ENCODE measurements at regions not wholly inside any gene's neighbourhood (a gene's known extent, or its start where the extent isn't known, plus 50 kb on each side); places are given as distances from the start of the nearest gene placed in this dataset.

DNA sequence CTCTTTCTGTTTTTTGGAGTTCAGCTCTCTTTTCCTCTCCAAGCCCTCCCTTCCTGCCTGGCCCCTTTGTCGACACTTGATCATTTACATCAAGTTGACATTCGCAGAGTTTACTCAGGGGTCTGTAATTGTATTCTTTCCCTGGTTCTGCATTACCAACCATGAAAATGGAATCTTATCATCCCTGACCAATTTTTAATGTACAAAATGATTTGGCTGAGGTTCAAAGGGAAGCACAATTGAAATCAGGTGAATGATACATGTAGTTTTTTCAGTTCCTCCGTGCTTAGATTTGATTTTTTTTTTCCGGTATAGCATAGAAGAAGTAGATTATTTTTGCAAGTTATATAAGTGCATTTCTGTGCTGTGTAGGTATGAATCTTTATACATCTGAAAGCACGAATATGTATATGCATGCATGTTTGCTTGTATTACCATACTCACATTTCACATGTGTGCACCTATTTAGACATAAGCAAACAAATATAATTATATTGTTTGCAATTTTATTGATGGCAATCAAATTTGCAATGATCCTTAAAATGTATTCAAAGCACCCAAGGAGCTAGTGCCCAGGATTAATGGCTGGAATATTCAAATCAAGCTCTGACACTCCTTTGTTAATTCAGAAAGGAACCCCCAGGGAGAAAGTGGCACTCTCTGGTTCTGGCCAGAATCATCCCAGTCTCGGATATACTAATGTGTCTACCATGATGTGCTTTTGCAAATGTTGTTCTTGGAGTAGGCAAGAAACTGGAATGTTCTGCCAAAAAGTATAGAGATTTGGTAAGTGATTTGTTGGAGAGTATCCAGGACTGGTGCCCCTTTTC is 189.3 kb downstream of the VRK1 start:
- no peak for DNase-seq

DNA sequence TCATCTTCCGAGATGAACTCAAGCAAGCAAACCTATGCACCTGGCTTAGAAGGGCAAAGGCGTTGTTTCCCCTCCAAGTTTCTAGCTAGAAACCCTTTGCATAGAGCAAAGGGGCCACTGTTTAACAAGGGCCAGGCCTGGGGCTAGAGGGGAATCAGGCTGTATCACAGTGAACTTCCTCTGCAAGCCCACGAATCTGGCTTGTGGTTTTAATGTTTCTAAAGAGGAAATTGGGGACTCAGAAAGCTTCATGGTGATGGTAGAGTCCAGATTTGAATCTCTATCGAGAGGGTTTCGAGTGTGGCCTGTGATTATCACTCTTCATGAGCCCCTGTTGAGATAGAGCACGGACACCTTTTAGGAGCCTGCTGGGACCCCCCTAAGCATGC is 189.9 kb downstream of the VRK1 start:
- DNase-seq = no peak

DNA sequence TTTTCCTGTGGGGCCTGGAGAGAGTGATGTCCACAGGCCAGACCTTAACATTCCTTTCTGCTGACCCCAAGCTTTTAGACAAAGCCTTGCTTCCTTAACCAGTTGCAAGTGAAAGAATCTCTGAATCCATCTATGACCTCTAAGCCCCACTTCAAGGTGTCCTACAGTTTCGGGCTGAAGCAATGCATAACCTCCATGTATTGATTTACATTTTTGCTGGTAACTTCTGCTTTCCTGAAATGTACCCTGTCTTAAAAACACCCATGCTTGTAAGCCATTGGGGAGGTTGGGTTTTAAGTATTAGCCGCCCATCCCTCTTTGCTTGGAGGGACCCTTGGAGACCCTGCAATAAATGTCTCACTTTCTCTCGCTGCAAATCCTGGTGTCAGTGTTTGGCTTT is 190.6 kb downstream of the VRK1 start:
- no peak for DNase-seq

DNA sequence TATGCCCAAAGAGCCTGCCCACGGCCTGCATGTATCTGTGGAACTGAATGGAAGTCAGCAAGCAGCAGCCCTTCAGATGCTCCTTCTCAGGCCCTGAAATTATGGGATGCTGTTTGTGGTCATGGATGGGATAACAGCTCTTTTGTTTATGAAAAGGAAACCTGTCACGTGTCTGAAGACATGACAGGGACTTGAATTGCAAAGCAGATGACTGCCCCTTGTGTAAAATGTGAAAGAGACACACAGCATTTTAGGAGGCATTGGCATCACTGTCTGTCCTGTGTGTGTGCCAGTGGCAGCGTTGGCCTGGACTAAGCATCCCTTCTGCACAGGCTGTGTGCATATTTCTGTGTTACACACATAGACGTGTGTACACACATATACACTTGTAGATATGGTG is 192.1 kb downstream of the VRK1 start:
- DNase-seq = no peak

DNA sequence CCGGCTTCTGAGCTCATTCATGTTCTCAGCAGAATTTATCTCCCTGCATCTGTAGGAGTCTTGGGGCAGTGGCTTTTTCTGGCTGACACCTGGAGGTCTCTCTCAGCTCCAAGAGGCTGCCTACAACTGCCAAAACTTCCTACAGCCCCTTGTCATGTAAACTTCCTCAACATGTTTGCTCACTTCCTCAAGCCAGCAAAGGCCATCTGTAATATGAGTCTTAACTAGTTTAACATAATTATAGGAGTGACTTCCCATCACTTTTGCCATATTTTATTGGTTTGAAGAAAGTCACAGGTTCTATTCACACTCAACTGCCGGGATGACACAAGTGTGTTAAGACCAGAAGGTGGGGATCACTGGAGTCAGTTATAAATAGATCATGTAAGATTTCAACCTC is 194.0 kb downstream of the VRK1 start:
- DNase-seq = no peak

DNA sequence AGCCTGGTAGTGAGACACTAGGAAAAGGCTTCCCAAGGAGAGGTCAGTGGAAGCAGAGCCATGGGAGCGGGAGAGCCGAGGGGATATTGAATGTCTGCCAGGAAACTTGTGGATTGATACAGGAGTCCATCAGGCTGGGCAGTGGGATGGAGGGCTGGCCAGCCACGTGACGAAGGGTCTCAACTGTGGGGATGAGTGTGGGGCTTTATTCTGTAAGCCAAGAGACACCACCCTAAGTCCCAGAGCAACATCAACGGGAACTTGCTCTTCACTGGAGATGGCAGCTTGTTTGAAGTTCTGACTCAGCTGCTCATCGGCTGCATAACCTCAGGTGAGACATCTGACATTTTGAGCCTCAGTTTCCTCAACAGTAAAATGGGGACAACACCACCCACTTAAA is 197.8 kb downstream of the VRK1 start:
- no peak for DNase-seq

DNA sequence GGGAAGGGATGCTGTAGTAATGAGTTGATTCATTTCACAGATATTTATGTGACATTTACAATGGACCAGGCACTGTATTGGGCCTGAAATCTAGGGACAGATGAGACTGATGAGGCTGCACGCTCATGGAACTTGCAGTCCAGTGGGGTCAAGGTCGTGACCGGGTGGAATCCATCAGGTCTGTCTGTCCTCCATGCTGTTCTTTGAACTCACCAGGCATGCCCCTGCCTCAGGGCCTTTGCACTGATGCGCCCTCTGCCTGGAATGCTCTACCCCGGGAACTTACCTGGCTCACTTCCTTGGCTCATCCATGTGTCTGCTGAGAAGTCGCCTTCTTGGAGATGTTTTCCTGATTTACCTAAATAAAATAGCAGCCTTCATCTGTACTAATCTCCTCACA is 200.1 kb downstream of the VRK1 start:
- no peak for DNase-seq

DNA sequence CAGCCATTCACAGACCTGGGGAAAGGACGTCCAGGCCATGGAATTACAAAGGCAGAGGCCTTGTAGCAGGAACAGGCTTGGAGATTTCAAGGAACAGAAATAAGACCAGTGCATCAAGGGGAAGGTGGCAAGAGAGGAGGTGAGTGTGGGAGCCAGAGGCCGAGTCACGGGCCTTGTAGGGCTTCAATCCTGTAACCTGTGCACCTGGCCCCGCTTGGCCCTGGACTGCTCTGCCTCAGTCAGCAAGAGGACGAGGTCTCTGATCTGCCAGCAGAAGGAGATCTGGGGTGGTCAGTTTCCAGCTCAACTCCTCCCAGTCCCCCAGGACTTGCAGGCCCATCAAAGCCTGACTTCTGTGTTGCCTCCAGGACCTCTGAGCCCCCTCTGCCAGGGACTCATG is 200.8 kb downstream of the VRK1 start:
- no peak for DNase-seq

DNA sequence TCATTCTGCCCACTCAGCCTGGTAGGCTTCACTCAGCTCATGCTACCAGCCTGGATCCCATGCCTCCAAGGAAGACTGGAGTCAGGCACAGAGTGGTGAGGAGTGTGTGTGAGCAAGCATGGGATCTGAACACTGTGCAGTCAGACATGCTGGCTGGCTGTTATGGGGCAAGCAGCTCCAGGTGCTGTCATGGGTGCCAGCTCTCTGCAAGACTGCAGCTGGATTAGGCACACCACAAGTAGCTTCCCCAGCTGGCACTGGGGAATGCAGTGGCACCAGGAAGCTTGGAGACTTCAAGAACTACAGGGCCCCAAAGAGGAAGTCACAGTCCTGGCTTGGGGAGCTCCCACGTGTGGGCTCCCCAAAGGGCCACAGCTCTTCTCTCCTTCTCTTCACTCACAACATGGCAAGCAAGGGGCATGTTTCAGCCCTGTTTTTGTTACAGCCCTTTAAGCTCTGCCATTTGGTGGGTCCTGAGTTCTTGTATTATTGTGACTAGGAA is 202.5 kb downstream of the VRK1 start:
- DNase-seq = no peak

DNA sequence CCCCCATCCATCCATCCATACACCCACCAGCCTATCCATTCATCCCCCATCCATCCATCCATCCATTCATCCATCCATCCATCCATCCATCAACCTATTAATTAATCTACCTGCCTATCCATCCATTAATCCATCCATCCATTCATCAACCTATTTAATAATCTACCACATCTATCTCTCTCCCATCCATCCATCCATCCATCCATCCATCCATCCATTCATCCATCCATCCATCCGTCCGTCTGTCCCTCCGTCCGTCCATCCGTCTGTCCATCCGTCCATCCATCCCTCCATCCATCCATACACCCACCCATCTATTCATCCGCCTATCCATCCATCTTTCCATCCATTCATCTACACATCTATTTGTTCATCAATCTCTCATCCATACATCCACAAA is 205.3 kb downstream of the VRK1 start:
- DNase-seq = no peak

DNA sequence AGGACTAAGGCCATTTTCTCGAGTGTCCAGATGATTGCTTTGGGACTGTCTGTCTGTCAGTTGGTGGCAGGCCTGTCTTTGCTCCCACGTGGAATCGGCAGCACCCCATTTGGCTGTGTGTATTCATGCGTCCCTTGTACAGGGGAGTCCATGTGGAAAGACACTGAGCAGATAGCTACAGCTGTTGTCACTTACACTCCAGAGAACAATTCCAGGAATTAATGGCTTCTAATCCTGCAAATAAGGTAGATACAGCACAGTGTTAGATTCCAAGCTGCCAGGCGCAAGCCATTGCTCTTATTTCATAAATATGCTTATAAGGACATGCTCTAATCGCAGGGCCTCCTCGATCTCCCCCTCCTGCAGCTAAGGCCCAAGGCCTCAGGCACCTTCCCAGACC is 208.8 kb downstream of the VRK1 start:
- no peak for DNase-seq

DNA sequence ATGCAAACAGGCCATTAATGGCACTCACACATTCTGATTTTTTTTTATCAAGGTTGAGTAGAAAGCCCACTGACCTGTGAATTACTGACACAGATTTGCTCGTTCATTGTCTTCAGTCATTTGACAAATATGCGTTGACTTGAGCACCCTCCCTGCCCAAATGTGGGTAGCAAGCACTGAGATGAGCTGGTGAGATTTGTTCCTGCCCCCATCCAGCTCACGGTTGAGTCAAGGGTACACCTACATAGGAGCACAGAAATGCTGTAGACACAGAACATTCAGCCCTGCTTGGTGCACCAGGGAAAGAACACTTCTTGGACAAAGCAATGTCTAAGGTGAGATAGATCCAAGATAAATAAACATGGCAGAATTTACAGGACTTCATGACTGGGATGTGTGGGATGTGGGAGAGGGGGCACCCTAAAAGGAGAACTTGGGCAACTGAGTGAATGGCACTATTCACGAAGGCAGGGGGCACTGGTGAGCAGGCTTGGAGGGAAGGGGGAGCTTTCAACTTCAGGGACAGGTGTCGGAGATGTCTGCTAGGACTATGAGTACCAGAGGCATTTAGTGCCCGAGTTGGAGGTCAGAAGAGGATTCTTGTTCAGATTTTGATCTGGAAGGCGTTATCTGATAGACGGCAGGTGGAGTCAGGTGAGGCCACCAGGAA is 213.4 kb downstream of the VRK1 start:
- no peak for DNase-seq

DNA sequence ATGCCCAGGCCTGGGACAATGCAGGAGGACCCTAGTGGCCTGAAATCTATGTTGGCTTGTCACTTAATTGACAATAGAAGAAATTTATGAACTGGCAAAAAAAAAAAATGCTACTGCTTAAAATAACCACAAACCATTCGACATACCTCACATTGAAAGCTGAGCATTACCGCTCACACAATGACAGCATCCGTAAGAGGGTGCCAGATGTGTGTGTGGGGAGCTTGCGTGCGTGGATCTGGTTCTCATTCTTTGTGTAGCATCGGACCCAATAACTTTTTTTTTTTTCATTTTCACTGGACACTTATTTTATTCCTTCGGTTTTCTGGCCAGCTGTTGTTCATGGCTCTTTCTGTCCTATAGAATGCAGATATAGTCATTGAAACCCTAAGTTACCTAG is 216.7 kb downstream of the VRK1 start:
- no peak for DNase-seq

DNA sequence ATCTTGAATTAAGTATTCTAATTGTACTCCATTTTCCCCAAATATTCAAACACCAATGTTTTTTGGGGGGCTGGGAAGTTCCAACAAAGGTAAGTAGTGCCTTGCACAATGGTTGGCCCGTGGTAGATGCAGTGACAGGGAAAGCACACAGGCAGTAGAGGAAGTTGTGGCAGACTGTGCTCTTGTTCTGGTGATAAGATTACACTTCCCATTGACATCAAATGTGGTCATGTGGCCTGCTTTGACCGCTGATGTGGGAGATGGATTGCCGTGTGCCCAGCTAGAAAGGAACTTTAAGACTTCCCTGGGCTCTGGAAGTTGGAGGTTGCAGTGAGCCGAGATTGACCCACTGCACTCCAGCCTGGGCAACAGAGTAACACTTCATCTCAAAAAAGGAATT is 223.8 kb downstream of the VRK1 start:
- DNase-seq = no peak

DNA sequence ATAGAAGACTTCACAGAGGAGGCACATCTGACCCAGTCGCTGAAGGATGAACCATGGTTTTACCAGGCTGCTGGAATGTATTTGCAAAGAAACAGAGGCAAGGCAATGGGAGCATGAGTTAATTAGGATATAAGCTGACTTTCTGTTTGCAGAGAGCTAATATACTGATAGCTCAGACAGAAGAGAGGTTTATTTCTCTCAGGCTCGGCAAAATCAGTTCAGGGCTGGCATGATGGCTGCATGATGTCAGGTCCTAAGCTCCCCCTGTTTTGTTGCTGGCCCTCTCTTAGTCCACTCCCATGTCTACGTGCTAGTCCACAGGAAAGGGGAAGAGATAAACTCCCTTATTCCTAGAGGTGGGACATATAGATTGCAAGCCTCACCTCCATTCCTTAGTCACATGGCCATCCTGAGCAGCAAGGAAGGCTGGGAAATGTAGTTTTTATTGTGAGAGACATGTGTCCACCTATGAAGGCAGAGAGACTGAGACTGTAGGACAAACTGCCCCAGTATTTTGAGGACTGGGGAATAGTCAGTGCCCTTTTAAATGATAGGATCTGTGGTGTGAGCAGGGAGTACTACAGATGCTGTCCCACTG is 224.5 kb downstream of the VRK1 start:
- no peak for DNase-seq

DNA sequence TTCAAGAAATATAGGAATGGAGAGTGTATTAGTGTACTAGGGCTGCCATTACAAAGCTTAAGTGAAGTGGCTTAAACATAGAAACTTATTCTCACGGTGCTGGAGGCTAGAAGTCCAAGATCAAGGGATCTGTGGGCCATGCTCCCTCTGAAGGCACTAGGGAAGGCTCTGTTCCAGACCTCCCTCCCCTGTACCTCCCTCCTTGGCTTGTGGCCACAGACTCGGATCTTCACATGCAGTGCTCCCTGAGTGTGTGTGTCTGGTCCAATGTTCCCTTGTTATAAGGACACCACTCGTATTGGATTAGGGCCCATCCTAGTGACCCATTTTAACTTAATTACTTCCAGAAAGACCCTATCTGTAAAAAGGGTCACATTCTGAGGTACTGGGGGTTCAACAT is 225.6 kb downstream of the VRK1 start:
- DNase-seq = no peak

DNA sequence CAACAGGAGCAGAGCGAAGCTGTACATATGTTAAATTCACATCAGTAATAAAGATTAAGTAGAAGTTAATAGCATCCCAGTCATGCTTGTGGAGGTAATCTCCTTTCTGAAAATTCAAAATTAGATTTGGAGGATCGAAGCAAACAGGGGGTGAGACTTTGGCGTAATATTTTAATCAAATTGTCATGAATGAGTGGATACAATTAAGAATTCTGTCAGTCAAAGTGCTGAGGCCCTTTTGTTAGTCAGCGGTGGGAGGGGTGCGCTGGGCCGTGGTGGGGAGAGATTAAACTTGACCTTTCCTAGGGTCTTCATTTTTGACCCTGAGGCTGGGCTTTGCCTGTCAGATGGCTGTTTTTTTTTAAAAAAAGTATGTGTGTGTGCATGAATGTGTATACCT is 226.7 kb downstream of the VRK1 start:
- DNase-seq = no peak

DNA sequence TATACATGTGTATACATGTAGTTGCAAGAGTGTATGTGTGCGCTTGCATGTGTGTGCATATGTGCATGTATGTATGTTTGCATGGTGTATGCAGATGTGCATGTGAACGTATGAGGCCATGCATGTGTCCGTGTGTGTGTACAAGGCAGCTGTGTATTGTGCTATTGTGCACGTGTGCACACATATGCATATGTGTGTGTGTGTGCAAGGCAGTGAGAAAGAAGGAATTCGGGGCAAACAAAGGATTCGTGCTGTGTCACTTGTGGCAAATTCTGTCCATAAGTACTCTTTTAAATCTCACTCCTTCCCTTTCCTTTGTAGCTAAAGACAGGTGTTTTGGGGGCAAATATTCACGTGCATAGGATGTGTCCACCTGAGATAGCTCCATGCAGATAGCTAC is 227.1 kb downstream of the VRK1 start:
- no peak for DNase-seq

DNA sequence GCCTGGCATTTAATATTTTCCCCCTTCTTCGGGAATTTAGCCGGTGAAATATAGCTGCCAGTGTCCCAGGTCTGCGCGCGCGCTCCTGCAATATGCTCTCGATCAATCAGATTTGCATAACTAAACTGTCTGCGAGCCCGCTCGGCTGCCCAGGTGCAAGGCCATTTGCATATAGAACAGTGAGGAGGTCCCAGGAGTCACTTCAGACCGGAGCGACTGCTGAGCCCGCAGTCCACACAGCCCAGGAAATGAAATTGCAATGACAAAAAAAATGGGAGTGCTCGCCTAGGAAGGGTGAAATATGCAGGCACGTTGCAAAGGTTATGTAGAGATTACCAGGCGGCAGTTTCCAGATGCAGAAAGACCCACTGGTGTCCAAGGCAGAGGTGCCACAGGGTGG is 228.5 kb downstream of the VRK1 start:
- no peak for DNase-seq

DNA sequence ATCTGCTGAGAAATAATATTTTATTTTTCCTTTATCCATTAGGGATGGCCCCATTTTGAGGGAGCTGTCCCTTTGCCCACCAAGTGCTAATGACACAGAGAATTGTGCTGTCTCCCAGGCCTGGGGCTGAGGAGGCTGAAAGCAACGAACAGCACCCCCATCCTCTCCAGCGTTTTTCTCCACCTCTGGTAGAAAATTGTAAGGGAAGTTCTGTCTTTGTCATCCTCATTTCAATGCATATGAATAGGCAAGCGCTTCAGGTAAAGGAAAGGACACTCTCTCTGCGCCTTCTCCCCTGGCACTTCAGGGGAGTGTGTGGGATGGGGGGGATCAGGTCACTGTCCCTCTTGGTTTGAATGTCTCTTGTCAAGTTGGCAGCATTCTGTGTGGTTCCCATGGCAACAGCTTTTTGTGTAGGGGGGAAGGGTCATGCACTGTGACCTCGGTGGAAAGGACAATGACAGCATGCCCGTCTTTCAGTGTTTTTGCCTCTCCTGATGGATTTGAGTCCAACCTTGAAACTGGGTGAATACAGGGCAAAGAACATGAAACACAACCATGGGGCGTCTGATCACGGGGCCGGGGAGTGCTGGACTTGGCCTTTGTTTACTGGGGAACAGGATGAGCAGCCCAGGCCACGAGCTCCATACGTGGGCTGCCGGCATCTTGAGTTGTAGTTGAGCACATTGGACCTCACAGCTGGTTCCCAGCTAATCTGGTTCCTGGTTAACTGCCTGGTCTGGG is 230.2 kb downstream of the VRK1 start:
- DNase-seq = no peak

DNA sequence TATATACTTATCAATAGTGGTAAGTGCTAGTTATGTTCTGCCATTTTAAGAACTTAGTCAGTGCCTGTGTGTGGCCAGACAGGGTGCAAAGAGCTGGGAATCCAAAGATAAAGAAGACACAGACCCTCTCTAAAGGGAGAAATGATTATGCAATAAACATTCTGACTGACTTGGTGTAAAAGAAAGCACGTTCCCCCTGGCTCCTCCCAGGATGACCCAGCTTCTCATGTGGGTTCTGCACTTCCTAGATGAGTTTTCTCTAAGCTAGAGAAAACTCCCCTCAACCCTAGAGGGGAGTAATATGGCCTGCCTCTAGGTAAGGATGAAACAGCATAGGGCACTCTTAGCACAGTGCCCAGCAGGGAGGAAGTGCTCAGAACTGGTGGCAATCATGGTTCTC is 231.2 kb downstream of the VRK1 start:
- no peak for DNase-seq

DNA sequence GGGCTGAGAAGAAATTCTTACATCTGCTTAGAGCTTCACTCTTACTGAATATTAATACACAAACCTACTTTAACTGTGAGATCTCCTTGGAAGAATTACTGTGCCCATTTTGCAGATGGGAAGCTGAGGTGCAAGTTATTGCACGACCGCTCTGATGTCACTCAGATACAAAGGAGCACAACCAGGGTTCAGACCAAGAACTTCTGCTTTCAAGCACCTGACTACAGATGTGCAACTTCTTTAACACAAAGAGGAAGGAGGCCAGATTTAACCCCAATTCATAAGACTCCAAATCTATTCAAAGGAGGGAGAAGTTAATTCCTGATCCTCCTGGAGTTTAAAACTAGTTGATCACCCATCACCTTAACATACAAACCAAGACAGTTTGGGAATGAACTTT is 232.6 kb downstream of the VRK1 start:
- DNase-seq = no peak

DNA sequence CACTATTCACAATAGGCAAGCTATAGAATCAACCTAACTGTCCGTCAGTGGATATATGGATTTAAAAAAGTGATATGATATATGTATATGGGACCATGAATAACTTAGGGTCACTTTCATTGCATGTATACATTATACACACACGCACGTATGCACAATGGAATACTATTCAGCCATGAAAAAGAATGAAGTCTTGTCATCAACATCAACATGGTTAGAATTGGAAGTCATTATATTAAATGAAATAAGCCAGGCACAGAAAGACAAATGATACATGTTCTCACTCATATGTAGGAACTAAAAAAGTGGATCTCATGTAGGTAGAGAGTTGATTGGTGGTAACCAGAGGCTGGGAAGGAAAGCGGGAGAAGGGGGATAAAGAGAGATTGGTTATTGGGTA is 234.3 kb downstream of the VRK1 start:
- DNase-seq = no peak
